K562 (cell line): ENCODE measurements at regions not wholly inside any gene's neighbourhood (a gene's known extent, or its start where the extent isn't known, plus 50 kb on each side); places are given as distances from the start of the nearest gene placed in this dataset.
A peak's percentile ranks its signal among the peaks of the same experiment; 100 is the strongest.

Experiments used
- ARHGAP35 ChIP-seq: fragments of 450-650 bp; IDR thresholded peaks from 2 replicates; pipeline ENCODE4 v1.6.1; 2018; ENCODE audit not compliant: partially characterized antibody
- CLOCK ChIP-seq: fragments of 250-450 bp; sonication (Bioruptor Pico); IDR thresholded peaks from 2 replicates; pipeline ENCODE4 v1.4.0; 2020; ENCODE audit warnings: mild to moderate bottlenecking, moderate library complexity, borderline replicate concordance
- EP400 ChIP-seq: fragments of 450-650 bp; IDR thresholded peaks from 2 replicates; pipeline ENCODE4 v1.6.1; 2017; ENCODE audit warnings: antibody characterized with exemption, mild to moderate bottlenecking, moderate library complexity
- FOXP1 ChIP-seq: sonication (generic); formaldehyde crosslinking; IDR thresholded peaks from 2 replicates; pipeline ENCODE4 v1.8.0; 2022; ENCODE audit warnings: mild to moderate bottlenecking, missing genetic modification reagents
- GABPA ChIP-seq: fragments of 200-800 bp; sonication (Bioruptor generic); conservative IDR thresholded peaks from 2 replicates; pipeline ENCODE4 v1.6.1; 2016; ENCODE audit warnings: low read depth, missing genetic modification characterization, missing compliant biosample characterization
- HES1 ChIP-seq: fragments of 450-650 bp; IDR thresholded peaks from 2 replicates; pipeline ENCODE4 v1.6.1; 2016; ENCODE audit warnings: low read depth, mild to moderate bottlenecking, moderate library complexity
- IFI16 ChIP-seq: fragments of 250-450 bp; sonication (Bioruptor Pico); IDR thresholded peaks from 2 replicates; pipeline ENCODE4 v2.1.2; 2022; ENCODE audit warnings: mild to moderate bottlenecking, inconsistent platforms
- KDM1A ChIP-seq, 2 experiments: fragments of 450-650 bp; IDR thresholded peaks; 2 replicates each; pipeline ENCODE4 v1.6.1; 2016; ENCODE audit warnings: mild to moderate bottlenecking in 2 of 2
- KLF16 ChIP-seq: IDR thresholded peaks from 2 replicates; pipeline ENCODE4 v1.6.1; 2016; ENCODE audit warnings: antibody characterized with exemption
- MEF2A ChIP-seq: IDR thresholded peaks from 2 replicates; pipeline ENCODE4 v1.6.1; 2011; ENCODE audit warnings: low read depth, mild to moderate bottlenecking, low read length, moderate library complexity; ENCODE audit not compliant: control insufficient read depth
- MEIS2 ChIP-seq: fragments of 450-650 bp; IDR thresholded peaks from 2 replicates; pipeline ENCODE4 v1.6.1; 2014; ENCODE audit warnings: mild to moderate bottlenecking; ENCODE audit not compliant: partially characterized antibody
- NCOA4 ChIP-seq: fragments of 450-650 bp; IDR thresholded peaks from 2 replicates; pipeline ENCODE4 v1.6.1; 2018; ENCODE audit warnings: mild to moderate bottlenecking; ENCODE audit not compliant: partially characterized antibody
- NCOA6 ChIP-seq: fragments of 450-650 bp; IDR thresholded peaks from 2 replicates; pipeline ENCODE4 v1.6.1; 2017; ENCODE audit warnings: mild to moderate bottlenecking
- NFIC ChIP-seq: fragments of 450-650 bp; IDR thresholded peaks from 2 replicates; pipeline ENCODE4 v1.6.1; 2017; ENCODE audit warnings: mild to moderate bottlenecking, inconsistent platforms
- NR2C1 ChIP-seq, 2 experiments: fragments of 450-650 bp; IDR thresholded peaks; 2 replicates each; pipeline ENCODE4 v1.6.1; 2017; ENCODE audit warnings: mild to moderate bottlenecking in 2 of 2, antibody characterized with exemption in 1 of 2, inconsistent platforms in 1 of 2, missing compliant biosample characterization in 1 of 2, missing genetic modification characterization in 1 of 2
- SAFB ChIP-seq: fragments of 200-400 bp; formaldehyde crosslinking; IDR thresholded peaks from 2 replicates; pipeline ENCODE4 v1.6.1; 2017; ENCODE audit warnings: low read depth, low read length, borderline replicate concordance
- SNIP1 ChIP-seq: fragments of 450-650 bp; IDR thresholded peaks from 2 replicates; pipeline ENCODE4 v1.7.1; 2017; ENCODE audit warnings: low read depth, mild to moderate bottlenecking
- TAF9B ChIP-seq: fragments of 450-650 bp; IDR thresholded peaks from 2 replicates; pipeline ENCODE4 v1.6.1; 2018; ENCODE audit warnings: mild to moderate bottlenecking; ENCODE audit not compliant: partially characterized antibody
- XRCC3 ChIP-seq: fragments of 450-650 bp; IDR thresholded peaks from 2 replicates; pipeline ENCODE4 v1.6.1; 2017; ENCODE audit warnings: mild to moderate bottlenecking, moderate library complexity
- ZNF175 ChIP-seq: fragments of 200-800 bp; sonication (Bioruptor generic); IDR thresholded peaks from 2 replicates; pipeline ENCODE4 v1.6.1; 2016; ENCODE audit warnings: low read depth, mild to moderate bottlenecking, missing genetic modification characterization, missing compliant biosample characterization
- ZNF280B ChIP-seq: fragments of 250-450 bp; sonication (Bioruptor Pico); IDR thresholded peaks from 2 replicates; pipeline ENCODE4 v1.5.1; 2021; ENCODE audit warnings: mild to moderate bottlenecking
- ZNF316 ChIP-seq: fragments of 450-650 bp; IDR thresholded peaks from 2 replicates; pipeline ENCODE4 v1.6.1; 2016
- ZNF354B ChIP-seq: fragments of 250-450 bp; sonication (Bioruptor Pico); IDR thresholded peaks from 2 replicates; pipeline ENCODE4 v1.4.0; 2020
- ZNF583 ChIP-seq: fragments of 250-450 bp; sonication (Bioruptor Pico); IDR thresholded peaks from 2 replicates; pipeline ENCODE4 v1.4.0; 2020
- TF ChIP-seq, protein P1 (sequence below): fragments of 450-650 bp; IDR thresholded peaks from 2 replicates; pipeline ENCODE4 v1.6.1; 2014; ENCODE audit warnings: low read depth, mild to moderate bottlenecking, moderate library complexity, borderline replicate concordance

- TF ChIP-seq CLOCK (CRISPR knock-in tag) (peak; percentile 86; the same call in 1 of the 2 replicates), TAF9B (no peak), SNIP1 (no peak), ZNF316 (no peak), MEF2A (no peak), XRCC3 (no peak), NFIC (no peak; the same call in 1 of the 2 replicates), NCOA4 (no peak), HES1 (no peak), ZNF583 (CRISPR knock-in tag) (peak; percentile 98), ZNF354B (peak; percentile 83), KDM1A (IDR thresholded peaks at IDR 0.05) (peak; percentile 71 to 86), MEIS2 (peak; percentile 93), SAFB (no peak), FOXP1 (no peak), NR2C1 (IDR thresholded peaks at IDR 0.05) (no peak), NR2C1 (tag; IDR thresholded peaks at IDR 0.05) (peak; percentile 96), NCOA6 (no peak), KLF16 (no peak), EP400 (0 out of 2 replicates have a peak, but pooled peaks have one; percentile 24), GABPA (no peak), IFI16 (CRISPR knock-in tag) (peak; percentile 99), ZNF175 (CRISPR knock-in tag) (peak; percentile 97), ZNF280B (CRISPR knock-in tag) (no peak), ARHGAP35 (no peak)
- TF ChIP-seq, protein P1, sequence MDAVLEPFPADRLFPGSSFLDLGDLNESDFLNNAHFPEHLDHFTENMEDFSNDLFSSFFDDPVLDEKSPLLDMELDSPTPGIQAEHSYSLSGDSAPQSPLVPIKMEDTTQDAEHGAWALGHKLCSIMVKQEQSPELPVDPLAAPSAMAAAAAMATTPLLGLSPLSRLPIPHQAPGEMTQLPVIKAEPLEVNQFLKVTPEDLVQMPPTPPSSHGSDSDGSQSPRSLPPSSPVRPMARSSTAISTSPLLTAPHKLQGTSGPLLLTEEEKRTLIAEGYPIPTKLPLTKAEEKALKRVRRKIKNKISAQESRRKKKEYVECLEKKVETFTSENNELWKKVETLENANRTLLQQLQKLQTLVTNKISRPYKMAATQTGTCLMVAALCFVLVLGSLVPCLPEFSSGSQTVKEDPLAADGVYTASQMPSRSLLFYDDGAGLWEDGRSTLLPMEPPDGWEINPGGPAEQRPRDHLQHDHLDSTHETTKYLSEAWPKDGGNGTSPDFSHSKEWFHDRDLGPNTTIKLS: no peak
Observed at GRCh38 chr6:16044211-16044643, 84.7 kb upstream of the MYLIP start (continued).
